IPS DF 19.7 (cell line): ENCODE measurements at regions not wholly inside any gene's neighbourhood (a gene's known extent, or its start where the extent isn't known, plus 50 kb on each side); places are given as distances from the start of the nearest gene placed in this dataset.
"Not testable (repeated sequence)": the region's sequence is repeated elsewhere in the genome, so short reads cannot be mapped to it uniquely, and the experiment has no call there.

Experiments
- DNase-seq: peaks from one replicate; pipeline ENCODE4 v3.0.0-alpha.2; 2013; ENCODE audit warnings: low read depth, low spot score

DNA sequence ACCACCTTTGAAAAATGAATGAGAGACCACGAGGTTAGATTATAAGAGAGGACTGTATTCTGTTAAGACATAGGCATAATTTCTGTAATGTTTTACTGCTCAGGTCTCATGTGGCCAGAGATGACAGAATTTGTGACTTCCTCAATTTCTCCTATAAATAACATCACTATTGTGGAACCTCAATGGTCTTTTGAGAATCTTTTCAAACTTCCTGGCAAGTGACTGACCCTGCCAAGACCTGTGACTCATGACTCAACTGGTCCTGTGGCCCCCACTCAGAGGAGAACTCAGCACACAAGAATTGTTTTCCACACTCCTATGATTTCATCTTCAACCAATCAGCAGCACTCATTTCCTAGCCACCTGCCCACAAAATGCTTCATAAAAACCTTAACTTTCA is 508.2 kb upstream of the ATP2B1 start:
- DNase-seq = no peak

DNA sequence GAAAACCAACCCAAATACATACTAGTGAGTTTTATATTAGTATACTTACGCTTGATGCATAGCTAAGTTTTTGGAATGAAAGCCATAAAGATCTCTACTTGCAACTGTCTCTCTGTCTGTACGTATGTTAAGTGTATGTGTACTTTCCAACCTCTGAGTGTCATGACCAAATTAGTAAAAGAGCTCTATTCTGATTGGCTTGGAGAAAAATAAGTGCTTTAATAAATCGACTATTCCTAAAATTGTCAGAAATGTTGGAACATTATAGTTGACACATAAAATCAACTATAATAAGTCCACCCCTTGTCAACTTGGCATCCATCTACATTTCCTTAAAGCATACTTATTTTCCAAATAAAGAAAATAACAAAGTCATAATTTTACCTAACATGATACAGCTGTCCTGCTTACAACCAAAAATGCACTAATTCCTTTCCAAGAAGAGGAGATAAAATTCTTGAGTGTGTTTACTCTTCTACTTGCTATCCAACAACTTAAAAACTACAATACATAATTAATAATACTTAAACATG is 507.4 kb upstream of the ATP2B1 start:
- DNase-seq = no peak

DNA sequence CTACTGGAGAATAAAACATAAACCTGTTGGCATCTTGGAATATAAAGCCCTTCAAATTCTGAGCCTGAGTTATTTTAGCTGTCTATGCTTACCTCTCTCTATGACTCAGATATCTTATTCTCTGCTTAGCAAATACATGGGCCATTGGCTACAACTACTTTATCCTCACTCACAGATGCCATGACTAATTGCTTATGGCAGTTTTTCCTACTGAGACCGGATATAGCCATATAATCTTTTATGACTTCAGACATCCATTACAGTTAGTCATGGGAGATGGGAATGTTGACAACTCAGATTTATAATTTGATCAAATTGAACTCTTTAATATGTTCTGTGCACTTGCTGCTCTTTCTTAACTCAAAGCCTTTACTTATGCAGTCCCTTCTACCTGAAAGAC is 502.4 kb upstream of the ATP2B1 start:
- DNase-seq = no peak

DNA sequence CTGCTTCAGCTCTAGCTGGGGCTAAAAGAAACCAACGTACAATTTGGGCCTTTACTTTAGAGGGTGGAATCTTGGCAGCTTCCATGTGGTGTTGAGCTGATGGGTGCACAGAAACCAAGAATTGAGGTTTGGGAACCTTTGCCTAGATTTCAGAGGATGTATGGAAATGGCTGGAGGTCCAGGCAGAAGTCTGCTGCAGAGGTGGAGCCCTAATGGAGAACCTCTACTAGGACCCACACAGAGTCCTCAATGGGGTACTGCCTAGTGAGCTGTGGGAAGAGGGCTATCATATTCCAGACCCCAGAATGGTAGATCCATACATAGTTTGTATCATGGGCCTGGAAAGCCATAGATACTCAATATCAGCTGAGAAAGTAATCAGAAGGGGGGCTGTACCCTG is 500.4 kb upstream of the ATP2B1 start:
- DNase-seq = no peak

DNA sequence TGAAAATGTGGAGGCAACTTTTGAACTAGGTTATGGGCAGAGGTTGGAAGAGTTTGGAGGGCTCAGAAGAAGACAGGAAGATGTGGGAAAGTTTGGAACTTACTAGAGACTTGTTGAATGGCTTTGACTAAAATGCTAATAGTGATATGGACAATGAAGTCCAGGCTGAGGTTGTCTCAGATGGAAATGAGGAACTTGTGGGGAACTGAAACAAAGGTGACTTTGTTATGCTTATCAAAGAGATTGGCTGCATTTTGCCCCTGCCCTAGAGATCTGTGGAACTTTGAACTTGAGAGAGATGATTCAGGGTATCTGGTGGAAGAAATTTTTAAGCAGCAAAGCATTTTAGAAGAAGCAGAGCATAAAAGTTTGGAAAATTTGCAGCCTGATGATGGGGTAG is 499.7 kb upstream of the ATP2B1 start:
- not testable (repeated sequence) for DNase-seq

DNA sequence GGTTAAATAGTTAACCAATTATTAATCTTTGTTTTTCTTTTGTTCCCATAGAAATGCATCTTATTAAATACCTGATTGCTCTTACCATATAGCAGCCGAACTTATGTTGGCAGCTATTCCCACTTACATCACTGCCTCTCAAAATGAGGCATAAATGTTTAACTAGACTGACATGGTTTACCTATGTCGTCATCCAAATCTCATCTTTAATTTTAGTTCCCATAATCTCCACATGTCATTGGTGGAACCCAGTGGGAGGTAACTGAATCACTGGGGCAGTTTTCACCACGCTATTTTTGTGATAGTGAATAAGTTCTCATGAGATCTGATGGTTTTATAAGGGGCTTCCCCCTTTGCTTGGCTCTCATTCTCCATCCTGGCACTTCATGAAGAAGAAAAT is 499.2 kb upstream of the ATP2B1 start:
- no peak for DNase-seq

DNA sequence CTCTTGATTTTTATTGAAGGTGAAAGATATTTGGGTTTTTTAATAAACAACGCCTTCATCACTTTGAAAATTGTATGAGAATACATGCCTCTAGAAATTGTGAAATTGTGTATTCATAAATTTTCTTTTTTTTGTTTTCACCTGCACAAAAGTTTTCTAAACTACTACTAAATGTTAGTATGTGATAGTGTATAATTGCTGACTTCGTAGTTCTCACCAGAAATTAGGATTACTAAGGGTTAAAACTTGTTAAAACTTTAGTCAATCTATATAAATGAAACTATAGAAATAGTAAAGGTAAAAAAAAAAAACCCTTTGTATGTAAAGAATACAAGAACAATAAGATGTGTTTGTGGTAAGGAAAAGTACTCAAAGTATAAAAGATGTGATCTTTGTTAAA is 496.5 kb upstream of the ATP2B1 start:
- DNase-seq = no peak

DNA sequence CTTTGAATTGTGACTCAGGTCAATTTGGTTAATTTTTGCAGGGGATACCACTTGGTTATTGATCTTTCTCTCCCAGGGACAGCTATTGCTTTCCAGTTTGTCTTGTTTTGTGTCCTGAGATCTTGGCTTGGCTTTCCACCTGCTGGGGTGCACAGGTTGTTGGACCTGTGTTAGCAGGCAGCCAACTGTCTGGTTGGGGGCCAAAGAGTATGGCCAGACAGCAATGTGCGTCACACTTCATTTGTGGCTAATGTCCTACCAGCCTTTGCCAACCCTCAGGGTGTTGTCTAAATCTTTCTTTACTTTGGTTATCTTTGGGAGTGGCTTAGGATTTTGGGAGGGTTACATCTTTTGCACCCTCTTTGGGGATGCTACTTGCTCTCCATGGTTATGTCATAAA is 494.9 kb upstream of the ATP2B1 start:
- no peak for DNase-seq

DNA sequence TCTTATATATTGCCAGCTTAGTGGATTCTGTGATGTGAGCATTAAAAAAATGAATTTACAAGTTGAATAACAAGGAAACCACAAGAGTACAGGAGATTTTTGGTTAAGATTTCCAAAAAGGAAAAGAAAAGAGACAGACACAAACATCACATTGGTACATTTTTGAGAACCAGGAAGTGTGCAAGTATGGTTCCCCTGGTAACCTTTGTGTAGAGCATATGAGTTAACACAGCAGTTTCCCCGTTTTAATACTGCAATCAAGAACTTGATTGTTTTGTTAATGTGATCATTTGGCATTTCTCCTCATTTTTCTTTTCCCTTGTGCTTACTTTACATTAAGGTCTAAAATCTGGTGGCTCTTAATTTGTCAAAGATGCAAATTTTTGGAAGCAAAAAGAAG is 490.4 kb upstream of the ATP2B1 start:
- DNase-seq = no peak

DNA sequence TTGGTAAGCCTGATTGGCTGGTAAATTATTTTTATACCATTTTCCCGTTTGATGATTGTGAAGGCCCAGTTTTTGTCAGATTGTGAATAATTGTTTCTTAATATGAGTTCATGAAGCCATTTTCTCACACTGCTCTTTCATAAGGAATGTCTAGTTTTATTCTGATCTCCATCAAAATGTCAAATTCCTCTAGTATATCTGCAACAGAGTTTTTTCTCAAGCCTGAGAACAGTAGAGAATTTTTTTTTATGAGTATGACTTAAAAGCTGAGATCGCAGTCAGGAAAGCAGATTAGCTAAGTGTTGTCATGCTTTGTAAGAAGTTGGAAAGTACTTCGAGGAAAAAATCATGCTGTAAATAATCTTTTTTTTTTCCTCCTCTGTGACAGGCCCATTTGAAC is 484.9 kb upstream of the ATP2B1 start:
- DNase-seq = no peak

DNA sequence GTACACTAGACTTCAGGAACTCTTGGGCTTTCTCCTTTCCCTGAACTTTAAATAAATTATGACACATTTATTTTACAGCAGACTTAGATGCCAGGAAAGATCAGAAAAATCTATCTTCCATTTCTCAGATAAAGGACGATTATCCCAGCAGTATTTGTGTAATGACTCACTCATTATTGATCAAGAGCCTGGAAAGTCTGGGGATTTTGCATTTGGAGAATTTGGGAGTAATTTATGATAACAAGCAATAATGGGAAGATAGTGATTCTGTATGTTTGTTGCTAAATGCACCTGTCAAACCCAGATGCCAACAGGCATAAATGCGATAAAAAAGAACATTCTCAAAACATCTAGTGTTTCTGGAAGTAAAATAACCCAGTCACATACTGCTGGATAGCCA is 480.2 kb upstream of the ATP2B1 start:
- no peak for DNase-seq

DNA sequence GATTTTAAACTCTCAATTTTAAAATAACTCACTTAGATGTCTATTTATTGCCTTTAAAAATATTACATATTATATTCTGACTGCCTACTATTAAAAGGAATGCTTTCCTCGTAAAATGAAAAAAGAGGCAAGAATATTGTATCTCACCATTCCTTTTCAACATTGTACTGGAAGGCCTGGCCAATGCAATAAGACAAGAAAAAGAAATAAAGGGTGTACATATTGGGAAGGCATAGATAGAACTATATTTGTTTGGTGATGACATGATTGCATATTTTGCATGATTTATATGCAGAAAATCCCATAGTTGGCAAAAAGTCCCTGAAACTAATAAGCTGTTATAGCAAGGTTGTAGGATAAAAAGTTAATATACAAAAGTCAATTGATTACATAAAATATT is 474.6 kb upstream of the ATP2B1 start:
- no peak for DNase-seq

DNA sequence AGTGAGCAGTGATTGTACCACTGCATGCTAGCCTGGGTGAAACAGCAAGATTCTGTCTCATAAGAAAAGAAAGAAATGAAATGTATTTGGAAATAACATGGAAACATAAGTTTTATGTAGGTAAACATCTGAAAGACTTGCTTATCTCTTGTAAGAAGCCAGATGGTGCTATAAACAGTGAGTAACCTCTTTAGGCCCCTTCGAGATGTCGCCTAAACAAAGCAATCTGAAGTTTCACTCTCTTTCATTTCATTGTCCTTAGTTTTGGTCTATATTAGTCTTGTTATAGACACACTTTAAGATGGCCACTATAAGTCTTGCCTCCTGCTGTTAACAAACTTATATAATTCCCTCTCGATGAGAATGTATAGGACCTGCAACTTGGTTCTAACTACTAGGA is 472.6 kb upstream of the ATP2B1 start:
- no peak for DNase-seq

DNA sequence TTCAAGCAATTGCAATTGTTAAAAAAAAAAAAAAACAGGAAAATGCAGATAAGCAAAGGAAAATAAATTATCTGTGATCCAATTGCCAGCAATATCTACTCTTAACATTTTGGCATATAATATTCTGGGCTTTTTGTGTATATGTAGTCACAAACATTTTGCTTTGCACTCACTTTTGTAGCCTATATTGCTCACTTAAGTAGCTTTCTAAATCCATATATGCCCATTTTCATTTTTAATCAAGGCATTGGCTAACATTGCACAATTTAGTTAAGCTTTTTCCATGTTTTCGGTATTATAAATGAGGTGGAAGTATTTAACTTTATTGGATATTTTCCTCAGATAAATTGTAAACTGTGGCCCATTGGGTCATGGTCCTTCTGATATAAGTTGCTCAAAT is 466.3 kb upstream of the ATP2B1 start:
- DNase-seq = no peak

DNA sequence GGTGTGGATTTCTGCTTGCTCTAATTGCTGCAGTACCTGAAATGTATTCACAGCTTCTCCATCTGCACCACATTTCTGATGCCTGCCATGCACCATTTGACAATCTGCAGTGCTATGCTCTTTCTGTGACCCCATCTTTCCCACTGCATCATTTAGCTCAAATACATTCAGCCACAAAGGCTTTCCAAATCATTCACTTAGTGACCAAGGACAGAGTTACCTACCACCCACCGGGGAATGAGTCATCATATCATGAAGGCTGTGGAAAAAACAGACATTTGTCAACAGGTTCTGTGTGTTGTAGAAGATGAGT is 465.5 kb upstream of the ATP2B1 start:
- DNase-seq = no peak

DNA sequence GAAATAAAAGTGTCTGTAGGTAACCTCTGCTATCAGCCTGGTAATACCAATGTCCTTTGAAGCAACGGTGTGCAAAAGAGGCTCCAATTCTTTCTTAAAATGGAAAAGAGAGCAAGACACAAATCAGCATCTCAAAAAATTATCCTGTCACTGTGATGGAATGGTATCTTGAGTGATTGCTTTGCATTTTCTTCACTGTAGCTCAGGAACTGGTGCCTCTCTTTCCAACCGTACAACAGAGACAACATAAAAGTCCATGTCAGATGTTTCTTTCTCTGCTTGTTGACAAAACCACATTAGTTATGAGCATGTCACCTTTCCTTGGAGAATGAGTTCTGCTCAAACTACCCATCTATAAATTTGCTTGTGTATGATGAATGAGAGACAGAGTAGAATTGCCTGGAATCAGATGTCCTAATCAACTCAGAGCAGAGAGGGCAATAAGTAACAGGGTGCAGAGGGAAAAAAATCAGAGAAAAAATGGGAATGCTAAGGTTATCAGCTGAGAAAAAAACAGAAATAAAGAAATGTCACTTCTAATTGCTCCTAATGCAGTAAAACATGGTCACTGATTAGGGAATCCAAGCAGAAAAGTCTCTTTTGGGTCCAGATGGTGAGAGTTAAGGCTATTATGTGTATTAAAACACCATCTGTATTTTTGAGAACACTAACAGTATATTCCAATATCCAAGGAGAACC is 465.0 kb upstream of the ATP2B1 start:
- DNase-seq = no peak

DNA sequence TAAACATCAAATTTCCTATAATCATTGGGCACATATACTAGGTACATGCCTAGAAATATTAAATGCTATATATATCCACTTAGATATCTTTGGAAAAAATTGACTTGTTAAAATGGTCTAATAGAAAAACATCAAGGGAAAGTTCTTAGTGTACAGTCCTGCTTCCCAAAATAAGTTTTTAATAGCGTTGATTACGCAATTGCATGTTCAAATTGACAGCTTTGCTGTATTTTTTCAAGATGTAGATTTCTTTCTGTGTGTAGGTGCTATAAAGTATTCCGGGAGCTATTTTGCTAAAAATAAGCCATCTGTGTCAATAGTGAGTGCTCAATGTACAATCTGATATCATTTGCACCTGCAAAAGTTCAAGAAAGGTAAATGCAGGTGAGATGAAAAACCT is 463.9 kb upstream of the ATP2B1 start:
- no peak for DNase-seq

DNA sequence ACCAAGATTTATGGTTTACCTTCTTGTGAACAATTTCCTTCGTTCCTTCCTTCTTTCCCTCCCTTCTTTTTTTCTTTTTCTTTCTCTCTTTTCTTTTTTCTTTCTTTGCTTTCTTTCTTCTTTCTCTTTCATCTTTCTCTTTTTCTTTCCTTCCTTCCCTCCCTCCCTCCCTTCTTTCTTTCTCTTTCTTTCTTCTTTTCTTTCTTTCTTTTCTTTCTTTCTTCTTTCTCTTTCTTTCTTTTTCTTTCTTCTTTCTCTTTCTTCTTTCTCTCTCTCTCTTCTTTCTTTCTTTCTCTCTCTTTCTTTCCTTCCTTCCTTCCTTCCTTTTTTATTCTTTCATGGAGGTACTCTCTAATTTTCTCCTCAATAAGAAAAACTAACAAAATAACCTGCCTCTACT is 462.1 kb upstream of the ATP2B1 start:
- DNase-seq = no peak

DNA sequence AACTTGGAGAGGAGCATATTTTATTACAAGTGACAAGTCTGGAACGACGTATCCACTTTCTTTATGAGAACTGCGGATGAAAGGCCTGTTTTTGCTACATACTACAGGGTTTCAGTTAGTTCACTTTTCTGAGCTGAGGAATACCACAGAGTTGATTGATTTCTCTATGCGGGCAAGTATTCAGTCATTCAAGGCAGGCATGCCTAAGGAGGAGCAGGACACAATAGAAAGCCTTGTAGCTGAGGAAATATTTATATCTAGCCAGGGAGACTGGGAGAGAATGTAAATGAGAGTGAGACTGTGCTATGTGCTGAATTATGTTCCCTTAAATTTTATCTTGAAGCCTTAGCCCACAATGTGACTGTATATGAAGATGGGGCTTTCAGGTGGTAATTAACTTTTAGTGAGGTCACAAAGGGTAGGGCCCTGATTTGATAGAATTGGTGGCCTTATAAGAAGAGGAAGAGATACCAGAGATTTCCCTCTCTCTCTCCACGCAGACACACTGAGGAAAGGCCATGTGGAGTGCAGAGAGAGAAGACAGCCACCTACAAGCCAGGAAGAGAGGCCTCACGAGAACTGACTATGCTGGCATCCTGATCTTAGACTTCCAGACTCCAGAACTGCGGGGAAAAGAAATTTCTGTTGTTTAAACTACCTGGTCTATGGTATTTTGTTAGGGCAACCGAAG is 459.0 kb upstream of the ATP2B1 start:
- no peak for DNase-seq

DNA sequence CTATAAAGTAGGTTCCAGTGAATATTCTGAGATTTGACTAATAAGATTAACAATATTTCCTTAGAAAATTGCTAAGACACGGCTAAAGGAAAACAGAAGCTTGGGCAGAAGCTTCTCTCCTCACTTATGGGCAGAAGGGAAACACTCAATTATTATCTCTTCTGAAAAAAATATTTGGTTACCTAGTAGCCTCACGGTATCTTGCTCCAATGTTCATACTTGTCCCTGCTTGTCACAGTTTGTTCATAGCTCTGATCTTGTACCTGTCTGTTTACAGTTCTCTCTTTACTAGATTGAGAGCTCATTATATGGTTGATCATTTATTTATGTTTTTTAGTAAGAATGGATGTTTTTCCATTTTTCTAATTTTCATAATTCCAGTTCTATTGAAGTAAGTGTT is 458.0 kb upstream of the ATP2B1 start:
- DNase-seq = no peak

DNA sequence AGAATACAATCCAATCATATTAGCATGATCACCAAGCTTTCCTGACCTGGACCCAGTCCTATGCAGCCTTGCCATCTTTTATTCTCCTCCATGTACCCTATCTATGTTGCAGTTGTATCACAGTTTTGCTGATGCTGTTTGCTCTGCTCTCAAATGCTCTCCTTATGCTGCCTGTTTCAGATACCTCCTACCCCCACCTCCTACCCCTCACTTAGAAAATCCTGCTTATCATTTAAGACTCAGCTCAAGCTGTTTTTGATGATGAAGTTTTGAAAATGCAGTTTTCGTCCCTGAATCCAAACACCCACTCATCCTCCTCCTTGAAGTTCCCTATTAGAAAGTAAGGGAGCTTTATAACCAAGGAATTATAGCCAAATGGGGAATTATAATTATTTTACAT is 457.4 kb upstream of the ATP2B1 start:
- DNase-seq = no peak

DNA sequence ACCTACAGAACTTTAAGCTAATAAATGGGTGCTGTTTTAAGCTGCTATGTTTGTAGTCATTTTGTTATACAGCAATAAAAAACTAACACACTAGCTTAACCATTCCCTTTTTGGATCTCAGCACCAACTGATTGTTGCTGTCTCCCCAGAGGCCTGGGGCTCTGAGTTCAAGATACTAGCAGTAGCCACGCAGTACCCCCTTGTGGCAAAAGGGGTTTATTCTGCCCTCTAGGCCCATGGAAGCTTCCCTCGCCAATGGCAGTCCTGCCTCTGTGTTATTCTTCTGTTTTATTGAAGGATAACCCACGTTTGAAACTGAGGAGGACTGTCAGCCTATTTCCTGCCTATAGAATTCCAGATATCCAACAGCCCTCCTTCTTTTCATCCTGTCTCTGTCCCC is 455.3 kb upstream of the ATP2B1 start:
- DNase-seq = no peak

DNA sequence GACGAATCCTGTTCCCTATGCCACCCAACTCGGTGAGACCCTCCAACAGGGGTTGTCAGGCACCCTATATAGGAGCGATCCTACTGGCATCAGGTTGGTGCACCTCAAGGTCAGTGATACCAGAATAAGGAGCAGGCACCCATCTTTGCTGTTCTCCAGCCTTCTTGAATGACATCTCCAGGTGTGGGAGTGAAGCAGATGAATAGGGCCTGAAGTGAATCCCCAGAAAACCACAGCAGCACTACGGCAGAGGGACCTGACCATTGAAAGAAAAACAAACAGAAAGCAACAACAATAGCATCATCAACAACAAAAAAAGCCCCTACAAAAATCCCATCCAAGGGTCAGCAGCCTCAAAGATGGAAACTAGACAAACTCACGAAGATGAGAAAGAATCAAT is 445.2 kb upstream of the ATP2B1 start:
- DNase-seq = no peak
